NB4 (cell line): ENCODE measurements at regions not wholly inside any gene's neighbourhood (a gene's known extent, or its start where the extent isn't known, plus 50 kb on each side); places are given as distances from the start of the nearest gene placed in this dataset.

Source experiments
- CTCF ChIP-seq: IDR thresholded peaks from one replicate; pipeline ENCODE4 v1.5.1; 2012; ENCODE audit warnings: low read depth, low read length
- MYC ChIP-seq: IDR thresholded peaks from 2 replicates; pipeline ENCODE4 v1.6.1; 2011; ENCODE audit warnings: low read depth, low read length

GRCh38 chr5:52392321-52392720, 395.4 kb upstream of the ITGA1 start:
- no peak for TF ChIP-seq CTCF
- no peak for TF ChIP-seq MYC
